Lung (tissue), 11 donors: ENCODE measurements at regions not wholly inside any gene's neighbourhood (a gene's known extent, or its start where the extent isn't known, plus 50 kb on each side); places are given as distances from the start of the nearest gene placed in this dataset.

Experiments
- ATAC-seq: fragments of 200-7000 bp; cut with Tn5 transposase; one replicate; pipeline ENCODE4 v1.9.1; 2020; ENCODE audit warnings: moderate number of reproducible peaks; ENCODE audit not compliant: insufficient read depth, low FRiP score
- DNase-seq, 3 donors: peaks; one replicate each; pipeline ENCODE4 v3.0.0-alpha.2; 2013 to 2017
- H3K27ac ChIP-seq, 2 donors: one replicate each; pipeline ENCODE4 v1.5.1; 2013; ENCODE audit warnings: mild to moderate bottlenecking in 2 of 2, moderate library complexity in 2 of 2, control low read depth in 1 of 2, inconsistent platforms in 1 of 2, low read depth in 1 of 2, low read length in 1 of 2
- H3K27me3 ChIP-seq, 3 donors: one replicate each; pipeline ENCODE4 v1.5.1; 2013; ENCODE audit warnings: low read length in 2 of 3; ENCODE audit not compliant: control insufficient read depth in 3 of 3, insufficient read depth in 3 of 3
- H3K36me3 ChIP-seq, 4 donors: one replicate each; pipeline ENCODE4 v1.5.1; 2013; ENCODE audit warnings: low read length in 4 of 4, mild to moderate bottlenecking in 1 of 4, moderate library complexity in 1 of 4; ENCODE audit not compliant: control insufficient read depth in 4 of 4, insufficient read depth in 4 of 4
- H3K4me1 ChIP-seq, 5 donors: one replicate each; pipeline ENCODE4 v1.5.1; 2013; ENCODE audit warnings: low read length in 5 of 5, mild to moderate bottlenecking in 2 of 5, moderate library complexity in 1 of 5; ENCODE audit not compliant: control insufficient read depth in 5 of 5, insufficient read depth in 5 of 5
- H3K4me3 ChIP-seq: one replicate; pipeline ENCODE4 v1.5.1; 2013; ENCODE audit warnings: mild to moderate bottlenecking, control low read depth, moderate library complexity
- H3K9ac ChIP-seq, 2 donors: one replicate each; pipeline ENCODE4 v1.5.1; 2013; ENCODE audit warnings: low read length in 2 of 2, control low read depth in 1 of 2; ENCODE audit not compliant: insufficient read depth in 1 of 2
- H3K9me3 ChIP-seq, 4 donors: one replicate each; pipeline ENCODE4 v1.5.1; 2013; ENCODE audit warnings: low read length in 3 of 4, mild to moderate bottlenecking in 1 of 4, moderate library complexity in 1 of 4; ENCODE audit not compliant: control insufficient read depth in 4 of 4, insufficient read depth in 3 of 4
- WGBS, 2 donors: extraction: QIAGEN DNeasy Blood & Tissue Kit; methylation state at CpG; one replicate each; pipeline ENCODE4 v1.1.7; 2013; 5-methylcytosine and 5-hydroxymethylcytosine counted together
- TF ChIP-seq, protein P1 (sequence below): IDR thresholded peaks from 2 replicates; pipeline ENCODE4 v1.5.1; 2012; ENCODE audit warnings: mild to moderate bottlenecking; ENCODE audit errors: control extremely low read depth, extremely low read depth
- donor health status: control.
- donor health status: control.
- donor health status: Bipolar disorder and iron deficiency.
- donor health status: healthy.
- donor health status: DM: yes; HTN: yes; CAD: no.

DNA sequence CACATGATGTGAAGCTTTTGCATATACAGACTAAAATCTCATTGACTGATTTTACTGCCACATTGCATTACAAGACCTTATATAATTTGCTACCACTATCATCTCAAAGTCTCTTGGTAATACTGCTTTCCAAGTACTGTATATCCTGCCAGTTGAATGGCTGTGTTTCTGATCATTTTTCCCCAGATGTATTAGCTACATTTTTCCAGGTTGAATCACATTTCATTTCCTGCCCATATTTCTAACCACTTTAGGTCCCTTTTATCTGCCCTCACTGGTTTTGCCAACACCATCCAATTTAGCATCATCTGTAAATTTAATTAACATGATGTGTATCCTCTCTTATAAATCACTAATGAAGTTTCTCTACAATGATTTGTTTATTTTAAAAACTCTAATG lies 365.7 kb upstream of the PMFBP1 start:
- H3K27me3 ChIP-seq = no peaks in the 10 kb centered on the region
- TF ChIP-seq, protein P1, sequence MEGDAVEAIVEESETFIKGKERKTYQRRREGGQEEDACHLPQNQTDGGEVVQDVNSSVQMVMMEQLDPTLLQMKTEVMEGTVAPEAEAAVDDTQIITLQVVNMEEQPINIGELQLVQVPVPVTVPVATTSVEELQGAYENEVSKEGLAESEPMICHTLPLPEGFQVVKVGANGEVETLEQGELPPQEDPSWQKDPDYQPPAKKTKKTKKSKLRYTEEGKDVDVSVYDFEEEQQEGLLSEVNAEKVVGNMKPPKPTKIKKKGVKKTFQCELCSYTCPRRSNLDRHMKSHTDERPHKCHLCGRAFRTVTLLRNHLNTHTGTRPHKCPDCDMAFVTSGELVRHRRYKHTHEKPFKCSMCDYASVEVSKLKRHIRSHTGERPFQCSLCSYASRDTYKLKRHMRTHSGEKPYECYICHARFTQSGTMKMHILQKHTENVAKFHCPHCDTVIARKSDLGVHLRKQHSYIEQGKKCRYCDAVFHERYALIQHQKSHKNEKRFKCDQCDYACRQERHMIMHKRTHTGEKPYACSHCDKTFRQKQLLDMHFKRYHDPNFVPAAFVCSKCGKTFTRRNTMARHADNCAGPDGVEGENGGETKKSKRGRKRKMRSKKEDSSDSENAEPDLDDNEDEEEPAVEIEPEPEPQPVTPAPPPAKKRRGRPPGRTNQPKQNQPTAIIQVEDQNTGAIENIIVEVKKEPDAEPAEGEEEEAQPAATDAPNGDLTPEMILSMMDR = no peak
- H3K9me3 ChIP-seq = no peaks in the 10 kb centered on the region
- peak in 1 of 3 donors; percentile 11 for DNase-seq
- ATAC-seq = no peak
- no peaks in the 10 kb centered on the region for H3K36me3 ChIP-seq
- no peak overlapping the region for H3K4me3 ChIP-seq
- H3K27ac ChIP-seq = no peak overlapping the region
- no peak overlapping the region for H3K9ac ChIP-seq
- no peaks in the 10 kb centered on the region for H3K4me1 ChIP-seq

DNA sequence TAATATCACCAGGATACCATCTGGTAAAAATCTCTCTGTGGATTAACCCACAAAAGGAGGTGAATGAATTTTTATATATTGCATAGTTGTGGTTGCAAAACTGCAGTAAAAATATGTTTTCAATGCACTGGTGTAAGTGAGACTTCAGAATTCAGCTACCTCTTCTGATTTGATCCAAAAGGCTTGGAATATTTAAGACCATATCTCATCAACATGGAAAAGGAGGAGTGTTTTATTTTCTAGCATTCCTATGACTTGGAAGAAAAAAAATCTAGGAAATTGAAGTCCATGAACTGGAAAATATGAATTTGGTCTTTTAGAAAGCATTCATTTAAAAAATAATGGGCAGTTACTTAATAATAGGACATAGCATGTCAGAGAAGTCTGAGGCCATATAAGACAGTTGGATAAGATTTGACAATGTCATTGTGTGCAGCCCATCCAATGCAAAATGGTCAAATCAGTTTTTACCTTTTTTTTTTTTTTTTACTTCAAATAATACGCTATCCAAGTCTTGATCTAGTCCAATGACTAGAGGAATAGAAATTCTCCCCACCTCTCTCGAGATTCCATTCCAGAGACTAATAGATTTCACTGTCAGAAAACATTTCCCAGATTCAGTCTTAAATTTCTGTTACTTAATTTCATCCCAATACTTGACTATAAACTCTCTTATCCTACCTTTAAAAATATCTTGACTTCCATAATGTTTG lies 364.9 kb upstream of the PMFBP1 start:
- Histone ChIP-seq H3K4me1 (no peaks in the 10 kb centered on the region), H3K27me3 (no peaks in the 10 kb centered on the region), H3K9me3 (no peaks in the 10 kb centered on the region), H3K27ac (no peak overlapping the region), H3K9ac (no peak overlapping the region), H3K4me3 (no peak overlapping the region), H3K36me3 (no peaks in the 10 kb centered on the region)
- ATAC-seq (no peak), DNase-seq (no peak)
- TF ChIP-seq, protein P1 = no peak
- WGBS, 2 donors = 71 to 95% methylated on average over 2 of the region's 2 CpGs

DNA sequence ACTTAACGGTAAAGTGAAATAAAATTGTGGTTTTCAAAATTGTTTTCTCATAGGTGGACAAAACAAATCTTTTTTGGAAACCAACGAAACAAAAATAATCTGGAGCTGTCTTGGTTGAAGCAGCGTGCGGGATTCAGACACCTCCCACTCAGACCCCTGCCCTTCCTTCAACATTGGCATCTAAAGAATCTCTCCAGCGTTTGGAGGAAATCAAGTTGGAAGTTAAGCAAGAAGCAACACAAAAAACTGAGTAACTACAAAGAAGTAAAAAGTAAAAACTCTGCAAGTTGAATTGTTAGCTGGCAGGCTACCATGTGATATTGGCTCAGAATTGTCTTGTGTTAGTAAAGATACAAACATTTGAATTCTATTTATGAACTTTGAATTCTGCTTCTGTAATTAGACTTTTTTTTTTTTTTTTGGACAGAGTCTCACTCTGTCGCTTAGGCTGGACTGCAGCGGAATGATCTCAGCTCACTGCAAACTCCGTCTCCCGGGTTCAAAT lies 361.0 kb upstream of the PMFBP1 start:
- no peak overlapping the region for H3K4me3 ChIP-seq
- H3K4me1 ChIP-seq = no peaks in the 10 kb centered on the region
- H3K36me3 ChIP-seq = no peaks in the 10 kb centered on the region
- ATAC-seq (no peak), DNase-seq (peak; percentile 19 to 79 (median 59))
- no peaks in the 10 kb centered on the region for H3K27me3 ChIP-seq
- TF ChIP-seq, protein P1 = no peak
- WGBS, 2 donors = 72 to 82% methylated on average over 9 of the region's 9 CpGs
- H3K9me3 ChIP-seq = no peaks in the 10 kb centered on the region
- H3K27ac ChIP-seq = no peak overlapping the region
- no peak overlapping the region for H3K9ac ChIP-seq

DNA sequence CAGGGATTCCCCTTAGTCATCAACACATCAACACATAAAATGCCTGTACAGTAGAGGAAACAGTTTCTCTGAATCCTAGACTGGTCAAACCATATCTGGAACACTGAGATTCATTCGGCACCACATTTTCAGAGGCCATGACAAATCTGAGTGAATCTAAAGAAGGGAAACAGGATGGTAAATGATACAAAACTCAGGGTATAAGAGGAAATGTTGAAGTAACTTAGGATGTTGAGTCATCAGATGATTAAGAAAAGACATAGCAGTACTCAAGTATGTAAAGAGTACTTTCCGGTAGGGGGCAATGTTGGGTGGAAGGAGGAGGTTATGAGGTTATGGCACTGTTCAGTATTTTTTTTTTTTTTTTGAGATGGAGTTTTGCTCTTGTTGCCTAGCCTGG lies 358.5 kb upstream of the PMFBP1 start:
- Histone ChIP-seq H3K27me3 (no peaks in the 10 kb centered on the region), H3K4me3 (no peak overlapping the region), H3K4me1 (no peaks in the 10 kb centered on the region), H3K9me3 (no peaks in the 10 kb centered on the region), H3K27ac (no peak overlapping the region), H3K9ac (no peak overlapping the region), H3K36me3 (no peaks in the 10 kb centered on the region)
- TF ChIP-seq, protein P1 = no peak
- DNase-seq (no peak), ATAC-seq (no peak)
- WGBS, 2 donors = 89 to 92% methylated on average over 2 of the region's 2 CpGs
